ENCODE measurements at regions not wholly inside any gene's neighbourhood (a gene's known extent, or its start where the extent isn't known, plus 50 kb on each side); places are given as distances from the start of the nearest gene placed in this dataset.

DNA sequence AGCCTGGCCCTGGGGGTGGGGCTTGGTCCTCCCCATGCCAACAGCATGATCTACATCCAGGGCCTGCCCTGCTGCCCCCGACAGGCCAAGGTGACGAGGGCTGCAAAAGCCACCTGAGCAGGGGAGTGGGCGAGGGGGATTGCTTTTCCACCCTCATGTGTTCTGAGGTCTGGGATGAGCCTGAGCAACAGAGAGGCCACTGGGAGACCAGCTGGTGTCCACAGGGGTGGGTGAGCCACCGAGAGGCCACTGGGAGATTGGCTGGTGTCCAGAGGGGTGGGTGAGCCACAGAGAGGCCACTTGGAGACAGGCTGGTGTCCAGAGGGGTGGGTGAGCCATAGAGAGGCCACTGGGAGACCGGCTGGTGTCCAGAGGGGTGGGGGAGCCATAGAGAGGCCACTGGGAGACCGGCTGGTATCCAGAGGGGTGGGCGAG, 147.4 kb upstream of the GPC1 start:
- TF ChIP-seq, protein P1, sequence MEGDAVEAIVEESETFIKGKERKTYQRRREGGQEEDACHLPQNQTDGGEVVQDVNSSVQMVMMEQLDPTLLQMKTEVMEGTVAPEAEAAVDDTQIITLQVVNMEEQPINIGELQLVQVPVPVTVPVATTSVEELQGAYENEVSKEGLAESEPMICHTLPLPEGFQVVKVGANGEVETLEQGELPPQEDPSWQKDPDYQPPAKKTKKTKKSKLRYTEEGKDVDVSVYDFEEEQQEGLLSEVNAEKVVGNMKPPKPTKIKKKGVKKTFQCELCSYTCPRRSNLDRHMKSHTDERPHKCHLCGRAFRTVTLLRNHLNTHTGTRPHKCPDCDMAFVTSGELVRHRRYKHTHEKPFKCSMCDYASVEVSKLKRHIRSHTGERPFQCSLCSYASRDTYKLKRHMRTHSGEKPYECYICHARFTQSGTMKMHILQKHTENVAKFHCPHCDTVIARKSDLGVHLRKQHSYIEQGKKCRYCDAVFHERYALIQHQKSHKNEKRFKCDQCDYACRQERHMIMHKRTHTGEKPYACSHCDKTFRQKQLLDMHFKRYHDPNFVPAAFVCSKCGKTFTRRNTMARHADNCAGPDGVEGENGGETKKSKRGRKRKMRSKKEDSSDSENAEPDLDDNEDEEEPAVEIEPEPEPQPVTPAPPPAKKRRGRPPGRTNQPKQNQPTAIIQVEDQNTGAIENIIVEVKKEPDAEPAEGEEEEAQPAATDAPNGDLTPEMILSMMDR (IDR thresholded peaks at IDR 0.05): no peak
- TF ChIP-seq EZH2 (IDR thresholded peaks at IDR 0.05) (no peak), EZH2phosphoT487 (IDR thresholded peaks at IDR 0.05) (no peak)
